Peyer's patch (tissue), 4 donors: ENCODE measurements at regions not wholly inside any gene's neighbourhood (a gene's known extent, or its start where the extent isn't known, plus 50 kb on each side); places are given as distances from the start of the nearest gene placed in this dataset.

Experiments used
- CTCF ChIP-seq, 6 experiments: fragments of 450-650 bp in 4 of 6; fragments of 200-600 bp in 2 of 6; sonication (generic) in 1 of 6; IDR thresholded peaks; one replicate each; pipeline ENCODE4 v1.5.1; 2017 to 2019; ENCODE audit warnings: antibody characterized with exemption in 6 of 6, mild to moderate bottlenecking in 3 of 6, moderate library complexity in 1 of 6
- POLR2A ChIP-seq, 2 donors: fragments of 450-650 bp; IDR thresholded peaks; one replicate each; pipeline ENCODE4 v1.5.1; 2017; ENCODE audit warnings: antibody characterized with exemption in 2 of 2, mild to moderate bottlenecking in 2 of 2, moderate library complexity in 2 of 2

DNA sequence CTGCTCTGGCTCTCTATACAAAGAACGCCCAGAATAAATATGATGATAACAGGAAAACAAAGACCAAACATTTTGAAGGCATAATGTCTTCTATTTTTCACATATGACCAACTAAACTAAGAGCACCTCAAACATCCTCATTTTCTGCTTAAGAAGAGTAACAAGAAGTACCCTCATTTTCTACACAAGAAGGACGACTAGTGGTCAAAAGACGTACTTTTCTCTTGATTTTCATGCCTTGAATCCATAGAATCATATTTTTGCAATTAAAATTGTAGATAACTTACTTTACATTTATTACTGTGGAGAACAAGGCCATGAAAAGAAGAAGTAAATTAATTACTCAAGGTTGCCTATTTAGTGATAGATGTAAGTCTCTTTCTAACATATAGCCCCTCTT is 358.6 kb downstream of the DUSP6 start:
- TF ChIP-seq CTCF (IDR thresholded peaks at IDR 0.05): peak in 5 of 6 experiments; percentile 30 to 76 (median 66)
- TF ChIP-seq POLR2A (IDR thresholded peaks at IDR 0.05): no peak
